H1 (cell line): ENCODE measurements at regions not wholly inside any gene's neighbourhood (a gene's known extent, or its start where the extent isn't known, plus 50 kb on each side); places are given as distances from the start of the nearest gene placed in this dataset.

Experiments
- CHD1 ChIP-seq: IDR thresholded peaks from 2 replicates; pipeline ENCODE4 v1.6.1; 2012; ENCODE audit warnings: low read depth, low read length, improper control_type of control experiment
- CTCF ChIP-seq, 3 experiments: IDR thresholded peaks; 1 replicate in 2 of 3; 2 replicates in 1 of 3; pipeline versions ENCODE4 v1.5.1 to v1.6.1; 2011; ENCODE audit warnings: low read length in 3 of 3, mild to moderate bottlenecking in 3 of 3, inconsistent platforms in 2 of 3, low read depth in 1 of 3, moderate library complexity in 1 of 3; ENCODE audit not compliant: insufficient read depth in 1 of 3; ENCODE audit errors: control extremely low read depth in 1 of 3
- EP300 ChIP-seq, 2 experiments: IDR thresholded peaks; 1 replicate in 1 of 2; 2 replicates in 1 of 2; pipeline ENCODE4 v1.6.1; 2011 to 2012; ENCODE audit warnings: low read depth in 2 of 2, low read length in 2 of 2, mild to moderate bottlenecking in 2 of 2, borderline replicate concordance in 1 of 2, inconsistent platforms in 1 of 2, moderate library complexity in 1 of 2
- GABPA ChIP-seq: IDR thresholded peaks from 2 replicates; pipeline ENCODE4 v1.6.1; 2011; ENCODE audit warnings: mild to moderate bottlenecking, low read length, moderate library complexity, borderline replicate concordance; ENCODE audit not compliant: insufficient read depth
- RFX5 ChIP-seq: IDR thresholded peaks from 2 replicates; pipeline ENCODE4 v1.6.1; 2011; ENCODE audit warnings: low read depth, low read length, improper control_type of control experiment, borderline replicate concordance
- TCF12 ChIP-seq: IDR thresholded peaks from 2 replicates; pipeline ENCODE4 v1.6.1; 2011; ENCODE audit warnings: low read depth, mild to moderate bottlenecking, low read length

DNA sequence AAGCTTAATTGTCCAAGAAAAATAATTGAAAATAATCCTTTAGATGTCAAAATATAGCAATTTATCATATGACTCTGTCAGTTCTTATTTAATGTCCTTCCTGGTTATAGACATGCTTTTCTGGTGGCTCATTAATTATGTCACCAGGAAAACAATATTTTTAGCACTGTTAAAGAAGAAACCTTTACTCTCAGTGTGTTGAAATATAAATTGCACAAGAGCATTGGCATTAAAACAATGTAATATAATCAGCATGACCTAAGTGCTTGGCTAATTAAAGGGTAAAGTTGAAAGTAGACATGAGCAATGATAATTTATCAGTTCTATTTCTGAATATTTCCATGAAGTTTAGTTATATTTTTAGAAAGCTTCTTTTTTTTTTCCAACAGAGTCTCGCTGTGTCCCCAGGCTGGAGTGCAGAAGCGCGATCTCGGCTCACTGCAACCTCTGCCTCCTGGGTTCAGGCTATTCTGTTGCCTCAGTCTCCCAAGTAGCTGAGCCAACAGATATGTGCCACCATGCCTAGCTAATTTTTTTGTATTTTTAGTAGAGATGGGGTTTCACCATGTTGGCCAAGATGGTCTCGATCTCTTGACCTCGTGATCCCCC, 232.3 kb downstream of the JRKL start:
- TF ChIP-seq GABPA = no peak
- no peak for TF ChIP-seq CTCF (IDR thresholded peaks at IDR 0.05; ENCODE audit: control extremely low read depth in 1 of 3, insufficient read depth in 1 of 3, low read depth in 1 of 3, low read length in 3 of 3)
- TF ChIP-seq RFX5 = no peak
- no peak for TF ChIP-seq CHD1
- no peak for TF ChIP-seq TCF12
- TF ChIP-seq EP300 (IDR thresholded peaks at IDR 0.05; ENCODE audit: borderline replicate concordance in 1 of 2, low read depth in 2 of 2, low read length in 2 of 2) = no peak
